H9 (cell line): ENCODE measurements at regions not wholly inside any gene's neighbourhood (a gene's known extent, or its start where the extent isn't known, plus 50 kb on each side); places are given as distances from the start of the nearest gene placed in this dataset.

ENCODE experiments used
- DNase-seq: peaks from one replicate; pipeline ENCODE4 v3.0.0-alpha.2; 2017
- H2AFZ ChIP-seq: one replicate; pipeline ENCODE4 v1.6.1; 2013; ENCODE audit warnings: mild to moderate bottlenecking, low read length, control low read depth, moderate library complexity
- H2AK5ac ChIP-seq: 2 replicates; pipeline ENCODE4 v1.6.1; 2013; ENCODE audit warnings: low read length, control low read depth, mixed read lengths; ENCODE audit not compliant: insufficient read length
- H2BK120ac ChIP-seq: one replicate; pipeline ENCODE4 v1.6.1; 2013; ENCODE audit warnings: low read depth, mild to moderate bottlenecking, low read length, control low read depth, inconsistent platforms; ENCODE audit not compliant: poor library complexity, severe bottlenecking
- H2BK12ac ChIP-seq: 2 replicates; pipeline ENCODE4 v1.6.1; 2013; ENCODE audit warnings: low read length, control low read depth, mixed read lengths, low read depth; ENCODE audit not compliant: insufficient read length
- H2BK15ac ChIP-seq: 2 replicates; pipeline ENCODE4 v1.6.1; 2013; ENCODE audit warnings: low read depth, low read length, control low read depth
- H2BK20ac ChIP-seq: one replicate; pipeline ENCODE4 v1.6.1; 2013; ENCODE audit warnings: low read depth, mild to moderate bottlenecking, low read length, control low read depth, inconsistent platforms; ENCODE audit not compliant: poor library complexity, severe bottlenecking
- H2BK5ac ChIP-seq: 2 replicates; pipeline ENCODE4 v1.6.1; 2013; ENCODE audit warnings: low read length, control low read depth, mixed read lengths; ENCODE audit not compliant: insufficient read length
- H3K14ac ChIP-seq: 2 replicates; pipeline ENCODE4 v1.6.1; 2013; ENCODE audit warnings: low read length, control low read depth; ENCODE audit not compliant: insufficient read depth
- H3K18ac ChIP-seq: 2 replicates; pipeline ENCODE4 v1.6.1; 2013; ENCODE audit warnings: low read depth, mild to moderate bottlenecking, mixed read lengths, low read length, control low read depth; ENCODE audit not compliant: insufficient read length
- H3K23ac ChIP-seq: 2 replicates; pipeline ENCODE4 v1.6.1; 2013; ENCODE audit warnings: low read length, control low read depth, mixed read lengths, low read depth; ENCODE audit not compliant: insufficient read length
- H3K23me2 ChIP-seq: 2 replicates; pipeline ENCODE4 v1.6.1; 2013; ENCODE audit warnings: low read depth, mild to moderate bottlenecking, mixed read lengths, low read length, control low read depth; ENCODE audit not compliant: insufficient read length, poor library complexity, severe bottlenecking
- H3K27ac ChIP-seq: 2 replicates; pipeline ENCODE4 v1.5.1; 2013; ENCODE audit warnings: low read length, control low read depth, mixed read lengths, low read depth; ENCODE audit not compliant: insufficient read length
- H3K27me3 ChIP-seq: 2 replicates; pipeline ENCODE4 v1.6.1; 2013; ENCODE audit warnings: low read length, control low read depth, inconsistent platforms; ENCODE audit not compliant: insufficient read depth
- H3K4ac ChIP-seq: 2 replicates; pipeline ENCODE4 v1.6.1; 2013; ENCODE audit warnings: low read depth, mild to moderate bottlenecking, control low read depth, inconsistent platforms, low read length, moderate library complexity
- H3K4me1 ChIP-seq: 2 replicates; pipeline ENCODE4 v1.6.1; 2013; ENCODE audit warnings: low read length, control low read depth, inconsistent platforms; ENCODE audit not compliant: insufficient read depth
- H3K4me2 ChIP-seq: 2 replicates; pipeline ENCODE4 v1.6.1; 2013; ENCODE audit warnings: low read length, control low read depth, mixed read lengths; ENCODE audit not compliant: insufficient read length, insufficient read depth
- H3K56ac ChIP-seq: 2 replicates; pipeline ENCODE4 v1.6.1; 2013; ENCODE audit warnings: low read depth, mild to moderate bottlenecking, mixed read lengths, low read length, control low read depth; ENCODE audit not compliant: insufficient read length
- H3K79me1 ChIP-seq: 2 replicates; pipeline ENCODE4 v1.6.1; 2013; ENCODE audit warnings: low read depth, mild to moderate bottlenecking, moderate library complexity, low read length, control low read depth, inconsistent platforms; ENCODE audit not compliant: insufficient read depth, poor library complexity, severe bottlenecking
- H3K79me2 ChIP-seq: 2 replicates; pipeline ENCODE4 v1.6.1; 2013; ENCODE audit warnings: low read length, control low read depth, inconsistent platforms; ENCODE audit not compliant: insufficient read depth
- H3K9ac ChIP-seq: 2 replicates; pipeline ENCODE4 v1.6.1; 2013; ENCODE audit warnings: low read length, control low read depth, mixed read lengths; ENCODE audit not compliant: insufficient read length; ENCODE audit errors: extremely low read depth
- H3K9me3 ChIP-seq: one replicate; pipeline ENCODE4 v1.6.1; 2013; ENCODE audit warnings: low read depth, low read length, inconsistent platforms; ENCODE audit not compliant: control insufficient read depth
- H3T11ph ChIP-seq: one replicate; pipeline ENCODE4 v1.6.1; 2013; ENCODE audit warnings: mild to moderate bottlenecking, low read length, control low read depth, inconsistent platforms
- H4K20me1 ChIP-seq: one replicate; pipeline ENCODE4 v1.6.1; 2013; ENCODE audit not compliant: control insufficient read depth, insufficient read length, insufficient read depth
- H4K5ac ChIP-seq: 2 replicates; pipeline ENCODE4 v1.6.1; 2013; ENCODE audit warnings: low read depth, mild to moderate bottlenecking, mixed read lengths, low read length, control low read depth; ENCODE audit not compliant: insufficient read length
- H4K8ac ChIP-seq: replicated peaks from 2 replicates; pipeline ENCODE4 v1.6.1; 2013; ENCODE audit warnings: low read length, control low read depth, mixed read lengths, low read depth; ENCODE audit not compliant: insufficient read length
- H4K91ac ChIP-seq: 2 replicates; pipeline ENCODE4 v1.6.1; 2013; ENCODE audit warnings: low read depth, mild to moderate bottlenecking, moderate library complexity, mixed read lengths, low read length, control low read depth; ENCODE audit not compliant: insufficient read length
- H3K27ac Mint-ChIP-seq, 3 experiments: 2 replicates in 2 of 3; 3 replicates in 1 of 3; pipeline ENCODE4 v1.8.0; 2020 to 2021; ENCODE audit warnings: mixed read lengths in 3 of 3, mild to moderate bottlenecking in 1 of 3, moderate library complexity in 1 of 3
- H3K27me3 Mint-ChIP-seq: 2 replicates; pipeline ENCODE4 v1.8.0; 2021; ENCODE audit warnings: low read depth, mild to moderate bottlenecking, moderate library complexity, mixed read lengths
- H3K36me3 Mint-ChIP-seq, 3 experiments: 2 replicates in 2 of 3; 3 replicates in 1 of 3; pipeline ENCODE4 v1.8.0; 2020 to 2021; ENCODE audit warnings: low read depth in 3 of 3, mixed read lengths in 3 of 3; ENCODE audit not compliant: insufficient read depth in 1 of 3
- H3K4me1 Mint-ChIP-seq, 2 experiments: 2 replicates each; pipeline ENCODE4 v1.8.0; 2020; ENCODE audit warnings: mixed read lengths in 2 of 2
- H3K4me3 Mint-ChIP-seq, 2 experiments: 2 replicates in 1 of 2; 3 replicates in 1 of 2; pipeline ENCODE4 v1.8.0; 2020 to 2021; ENCODE audit warnings: mild to moderate bottlenecking in 2 of 2, mixed read lengths in 2 of 2, moderate library complexity in 1 of 2
- H3K9me3 Mint-ChIP-seq, 2 experiments: 2 replicates in 1 of 2; 3 replicates in 1 of 2; pipeline ENCODE4 v1.8.0; 2020; ENCODE audit warnings: mild to moderate bottlenecking in 2 of 2, mixed read lengths in 2 of 2, moderate library complexity in 1 of 2
- WGBS: extraction: QIAGEN DNeasy Blood & Tissue Kit; methylation state at CpG from one replicate; pipeline ENCODE4 v1.1.7; 2013; ENCODE audit warnings: missing lambda C conversion rate, low lambda C conversion rate, mixed read lengths; ENCODE audit not compliant: insufficient read length; ENCODE audit errors: extremely low coverage; 5-methylcytosine and 5-hydroxymethylcytosine counted together
- TF ChIP-seq, protein P1 (sequence below): fragments of 200-600 bp; sonication (generic); conservative IDR thresholded peaks from 3 replicates; pipeline ENCODE4 v1.8.0; 2021; ENCODE audit warnings: antibody characterized with exemption, mild to moderate bottlenecking

- Histone ChIP-seq H3K56ac (no peak overlapping the region), H3K9me3 (no peaks in the 10 kb centered on the region), H3K23me2 (no peaks in the 10 kb centered on the region), H3K18ac (no peak overlapping the region), H4K5ac (no peak overlapping the region), H2AFZ (no peak overlapping the region), H3K4ac (no peak overlapping the region), H2BK12ac (no peak overlapping the region), H3K4me1 (no peaks in the 10 kb centered on the region), H3K4me2 (no peak overlapping the region), H3K14ac (no peak overlapping the region), H2BK120ac (no peak overlapping the region), H4K8ac (no peak overlapping the region), H3K27ac (no peak overlapping the region), H3K9ac (no peak overlapping the region), H4K20me1 (no peaks in the 10 kb centered on the region), H3K79me2 (no peaks in the 10 kb centered on the region), H2BK20ac (no peak overlapping the region), H2BK15ac (no peak overlapping the region), H3K79me1 (no peaks in the 10 kb centered on the region), H3K27me3 (no peaks in the 10 kb centered on the region), H3K23ac (no peak overlapping the region), H2BK5ac (no peak overlapping the region), H4K91ac (no peak overlapping the region), H3T11ph (no peak overlapping the region), H2AK5ac (no peak overlapping the region)
- Mint-ChIP-seq H3K27ac (no peak overlapping the region), H3K9me3 (peaks cover 0 to 3% of the 10 kb centered on the region in 2 experiments; a peak in 1 of 5 replicates), H3K4me1 (no peaks in the 10 kb centered on the region), H3K27me3 (peaks cover 29% of the 10 kb centered on the region), H3K36me3 (no peaks in the 10 kb centered on the region; a peak in 1 of 7 replicates), H3K4me3 (no peak overlapping the region)
- TF ChIP-seq, protein P1, sequence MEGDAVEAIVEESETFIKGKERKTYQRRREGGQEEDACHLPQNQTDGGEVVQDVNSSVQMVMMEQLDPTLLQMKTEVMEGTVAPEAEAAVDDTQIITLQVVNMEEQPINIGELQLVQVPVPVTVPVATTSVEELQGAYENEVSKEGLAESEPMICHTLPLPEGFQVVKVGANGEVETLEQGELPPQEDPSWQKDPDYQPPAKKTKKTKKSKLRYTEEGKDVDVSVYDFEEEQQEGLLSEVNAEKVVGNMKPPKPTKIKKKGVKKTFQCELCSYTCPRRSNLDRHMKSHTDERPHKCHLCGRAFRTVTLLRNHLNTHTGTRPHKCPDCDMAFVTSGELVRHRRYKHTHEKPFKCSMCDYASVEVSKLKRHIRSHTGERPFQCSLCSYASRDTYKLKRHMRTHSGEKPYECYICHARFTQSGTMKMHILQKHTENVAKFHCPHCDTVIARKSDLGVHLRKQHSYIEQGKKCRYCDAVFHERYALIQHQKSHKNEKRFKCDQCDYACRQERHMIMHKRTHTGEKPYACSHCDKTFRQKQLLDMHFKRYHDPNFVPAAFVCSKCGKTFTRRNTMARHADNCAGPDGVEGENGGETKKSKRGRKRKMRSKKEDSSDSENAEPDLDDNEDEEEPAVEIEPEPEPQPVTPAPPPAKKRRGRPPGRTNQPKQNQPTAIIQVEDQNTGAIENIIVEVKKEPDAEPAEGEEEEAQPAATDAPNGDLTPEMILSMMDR, result no peak
- DNase-seq, result no peak
- no CpG with 5 or more reads among the region's 7 CpGs for WGBS
Measured at GRCh38 chr2:121121661-121122060, 163.3 kb downstream of the TFCP2L1 start.
